ENCODE measurements at regions not wholly inside any gene's neighbourhood (a gene's known extent, or its start where the extent isn't known, plus 50 kb on each side); places are given as distances from the start of the nearest gene placed in this dataset.

DNA sequence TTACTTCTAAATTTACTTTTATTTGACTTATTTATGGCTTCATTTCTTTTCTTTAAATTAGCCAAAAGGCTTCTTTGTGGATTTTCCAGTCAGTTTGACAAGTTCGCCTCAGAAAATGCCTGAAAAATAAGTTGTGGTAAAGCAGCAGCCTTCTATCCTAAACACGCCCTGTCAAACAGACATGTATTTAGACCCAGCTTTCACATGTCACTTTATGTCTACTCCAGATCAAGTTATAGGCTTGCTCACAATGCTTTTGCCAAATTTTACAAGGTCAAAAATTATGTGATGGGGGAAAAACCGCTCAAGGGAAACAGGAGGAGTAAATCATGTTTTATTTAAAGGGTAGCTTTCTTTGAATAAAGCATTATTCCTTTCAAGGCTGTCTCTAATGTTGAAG lies 615.0 kb downstream of the HDGFL1 start:
- no peak overlapping the region for H3K27ac ChIP-seq
- no peaks in the 10 kb centered on the region for H3K9me3 ChIP-seq
- H3K4me3 ChIP-seq = no peak overlapping the region
- H3K27me3 ChIP-seq = no peaks in the 10 kb centered on the region
- 91% methylated on average over 3 of the region's 3 CpGs for WGBS
- TF ChIP-seq POLR2AphosphoS5 (IDR thresholded peaks at IDR 0.05) = no peak
- TF ChIP-seq, protein P1, sequence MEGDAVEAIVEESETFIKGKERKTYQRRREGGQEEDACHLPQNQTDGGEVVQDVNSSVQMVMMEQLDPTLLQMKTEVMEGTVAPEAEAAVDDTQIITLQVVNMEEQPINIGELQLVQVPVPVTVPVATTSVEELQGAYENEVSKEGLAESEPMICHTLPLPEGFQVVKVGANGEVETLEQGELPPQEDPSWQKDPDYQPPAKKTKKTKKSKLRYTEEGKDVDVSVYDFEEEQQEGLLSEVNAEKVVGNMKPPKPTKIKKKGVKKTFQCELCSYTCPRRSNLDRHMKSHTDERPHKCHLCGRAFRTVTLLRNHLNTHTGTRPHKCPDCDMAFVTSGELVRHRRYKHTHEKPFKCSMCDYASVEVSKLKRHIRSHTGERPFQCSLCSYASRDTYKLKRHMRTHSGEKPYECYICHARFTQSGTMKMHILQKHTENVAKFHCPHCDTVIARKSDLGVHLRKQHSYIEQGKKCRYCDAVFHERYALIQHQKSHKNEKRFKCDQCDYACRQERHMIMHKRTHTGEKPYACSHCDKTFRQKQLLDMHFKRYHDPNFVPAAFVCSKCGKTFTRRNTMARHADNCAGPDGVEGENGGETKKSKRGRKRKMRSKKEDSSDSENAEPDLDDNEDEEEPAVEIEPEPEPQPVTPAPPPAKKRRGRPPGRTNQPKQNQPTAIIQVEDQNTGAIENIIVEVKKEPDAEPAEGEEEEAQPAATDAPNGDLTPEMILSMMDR (IDR thresholded peaks at IDR 0.05) = no peak
- TF ChIP-seq EP300 (IDR thresholded peaks at IDR 0.05) = no peak
- no peak for TF ChIP-seq POLR2A (IDR thresholded peaks at IDR 0.05)
- no peaks in the 10 kb centered on the region for H3K36me3 ChIP-seq
- H3K4me1 ChIP-seq = no peaks in the 10 kb centered on the region
- DNase-seq (ENCODE audit: low spot score in 2 of 2) = no peak

DNA sequence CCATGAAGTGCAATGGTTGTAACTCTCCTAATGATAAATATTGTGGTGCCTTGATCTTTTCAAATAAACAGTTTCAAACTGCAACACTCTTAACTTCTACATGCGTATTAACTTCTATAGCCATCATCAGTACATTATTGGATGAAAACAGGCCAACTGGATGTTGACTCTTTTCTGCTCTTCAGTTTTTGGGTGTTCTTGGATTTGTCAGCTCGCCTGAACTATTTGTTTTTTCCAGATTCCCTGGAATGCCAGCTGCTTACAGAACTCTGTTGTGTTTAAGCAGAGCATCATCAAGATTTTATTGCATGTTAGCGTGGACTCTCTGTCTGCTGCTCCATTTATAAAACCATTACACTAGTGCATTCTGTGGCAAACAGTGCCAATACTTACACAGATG lies 626.1 kb downstream of the HDGFL1 start:
- Histone ChIP-seq H3K4me3 (no peak overlapping the region), H3K36me3 (no peaks in the 10 kb centered on the region), H3K27ac (no peak overlapping the region), H3K4me1 (no peaks in the 10 kb centered on the region), H3K9me3 (no peaks in the 10 kb centered on the region), H3K27me3 (no peaks in the 10 kb centered on the region)
- TF ChIP-seq, protein P1 (IDR thresholded peaks at IDR 0.05) = no peak
- TF ChIP-seq POLR2AphosphoS5 (IDR thresholded peaks at IDR 0.05) (no peak), POLR2A (IDR thresholded peaks at IDR 0.05) (no peak), EP300 (IDR thresholded peaks at IDR 0.05) (no peak)
- no peak for DNase-seq (ENCODE audit: low spot score in 2 of 2)
- 91% methylated on average over 3 of the region's 3 CpGs for WGBS

DNA sequence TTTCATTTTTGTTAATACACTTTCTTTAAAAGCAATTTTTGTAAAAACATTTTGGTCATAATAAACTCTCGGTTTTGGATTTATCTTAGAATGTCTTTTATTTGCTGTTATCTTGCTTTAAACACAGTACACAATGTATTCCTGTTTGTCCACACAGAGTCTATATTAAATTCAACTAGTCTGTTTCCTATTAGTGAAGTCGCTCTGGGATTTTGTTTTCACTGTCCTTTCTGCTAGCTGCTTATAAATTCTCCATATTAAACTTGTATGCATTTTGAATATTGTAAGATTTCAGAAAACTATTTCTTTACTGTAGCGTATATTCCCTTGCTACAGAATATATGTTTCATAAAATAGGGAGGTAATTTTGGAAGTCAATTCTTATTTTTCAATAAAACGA lies 630.2 kb downstream of the HDGFL1 start:
- Histone ChIP-seq H3K27ac (no peak overlapping the region), H3K4me1 (no peaks in the 10 kb centered on the region), H3K36me3 (no peaks in the 10 kb centered on the region), H3K27me3 (no peaks in the 10 kb centered on the region), H3K4me3 (no peak overlapping the region), H3K9me3 (no peaks in the 10 kb centered on the region)
- no peak for DNase-seq (ENCODE audit: low spot score in 2 of 2)
- TF ChIP-seq, protein P1 (IDR thresholded peaks at IDR 0.05) = no peak
- TF ChIP-seq POLR2A (IDR thresholded peaks at IDR 0.05) (no peak), POLR2AphosphoS5 (IDR thresholded peaks at IDR 0.05) (no peak), EP300 (IDR thresholded peaks at IDR 0.05) (no peak)
- 81% methylated on average over 4 of the region's 4 CpGs for WGBS

DNA sequence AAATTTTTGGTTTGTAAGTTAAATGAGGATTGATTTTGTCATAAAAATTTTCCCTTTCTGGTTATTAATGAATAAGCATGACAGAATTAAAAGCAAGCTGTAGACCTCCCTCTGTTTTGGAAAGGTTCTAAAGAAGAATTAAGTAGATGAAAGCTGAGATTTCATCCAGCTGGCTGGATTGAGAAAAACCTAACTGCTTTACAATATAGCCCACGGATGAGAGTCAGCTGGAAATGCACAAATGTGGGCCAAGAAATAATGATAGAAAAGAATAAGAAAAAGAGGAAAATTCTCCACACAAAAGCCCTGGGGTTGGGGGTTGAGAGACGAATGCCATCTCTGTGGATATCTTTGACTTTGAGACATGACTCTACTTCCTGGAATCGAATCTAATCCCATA lies 631.6 kb downstream of the HDGFL1 start:
- H3K36me3 ChIP-seq = no peaks in the 10 kb centered on the region
- no peak for DNase-seq (ENCODE audit: low spot score in 2 of 2)
- H3K4me3 ChIP-seq = no peak overlapping the region
- no peaks in the 10 kb centered on the region for H3K4me1 ChIP-seq
- WGBS = 63% methylated on average over 3 of the region's 3 CpGs
- TF ChIP-seq, protein P1 (IDR thresholded peaks at IDR 0.05) = no peak
- no peak for TF ChIP-seq EP300 (IDR thresholded peaks at IDR 0.05)
- TF ChIP-seq POLR2AphosphoS5 (IDR thresholded peaks at IDR 0.05) = no peak
- no peak for TF ChIP-seq POLR2A (IDR thresholded peaks at IDR 0.05)
- no peaks in the 10 kb centered on the region for H3K9me3 ChIP-seq
- no peaks in the 10 kb centered on the region for H3K27me3 ChIP-seq
- no peak overlapping the region for H3K27ac ChIP-seq

DNA sequence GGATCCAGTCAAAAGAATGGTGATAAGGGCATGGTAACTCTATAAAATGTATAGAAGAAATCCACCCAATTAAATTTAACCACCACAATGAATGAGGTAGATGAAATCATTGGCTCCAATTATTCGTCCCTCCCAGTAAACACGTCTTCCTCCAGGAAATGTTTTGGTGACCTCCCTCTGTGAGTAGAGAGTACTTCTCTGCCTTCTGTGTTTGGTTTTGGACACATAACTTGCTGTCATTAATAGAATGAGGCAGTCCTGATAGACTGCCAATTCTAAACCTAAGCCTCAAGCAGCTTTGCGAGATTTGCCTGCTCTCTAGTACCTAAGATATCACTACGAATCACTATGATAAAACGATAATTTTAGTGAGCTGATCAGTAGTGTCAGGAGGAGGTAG lies 632.8 kb downstream of the HDGFL1 start:
- Histone ChIP-seq H3K9me3 (no peaks in the 10 kb centered on the region), H3K27me3 (no peaks in the 10 kb centered on the region), H3K4me3 (no peak overlapping the region), H3K36me3 (no peaks in the 10 kb centered on the region), H3K4me1 (no peaks in the 10 kb centered on the region), H3K27ac (no peak overlapping the region)
- DNase-seq (ENCODE audit: low spot score in 2 of 2) = no peak
- TF ChIP-seq, protein P1 (IDR thresholded peaks at IDR 0.05) = no peak
- TF ChIP-seq EP300 (IDR thresholded peaks at IDR 0.05) (no peak), POLR2AphosphoS5 (IDR thresholded peaks at IDR 0.05) (no peak), POLR2A (IDR thresholded peaks at IDR 0.05) (no peak)
- 50% methylated on average over 5 of the region's 5 CpGs for WGBS
